ENCODE measurements at regions not wholly inside any gene's neighbourhood (a gene's known extent, or its start where the extent isn't known, plus 50 kb on each side); places are given as distances from the start of the nearest gene placed in this dataset.
A peak's percentile ranks its signal among the peaks of the same experiment; 100 is the strongest.

DNA sequence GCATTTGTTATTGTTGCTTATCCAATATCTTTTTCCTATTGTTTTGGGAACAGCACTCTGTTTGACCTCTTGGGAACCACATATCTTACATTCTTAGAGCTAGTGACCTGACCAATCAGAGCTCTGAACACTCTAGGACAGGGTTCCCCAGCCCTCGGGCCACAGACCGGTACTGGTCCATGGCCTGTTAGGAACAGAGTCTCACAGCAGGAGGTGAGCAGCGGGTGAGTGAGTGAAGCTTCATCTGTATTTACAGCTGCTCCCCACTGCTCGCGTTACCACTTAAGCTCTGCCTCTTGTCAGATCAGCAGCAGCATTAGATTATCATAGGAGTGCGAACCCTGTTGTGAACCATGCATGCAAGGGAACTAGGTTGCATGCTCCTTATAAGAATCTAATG, 226.0 kb upstream of the TSHZ2 start:
- Mint-ChIP-seq H3K4me3 (no peak overlapping the region), H3K27me3 (ENCODE audit: low read depth) (no peaks in the 10 kb centered on the region), H3K9me3 (peaks cover 2% of the 10 kb centered on the region), H3K36me3 (ENCODE audit: low read depth) (no peaks in the 10 kb centered on the region), H3K4me1 (no peaks in the 10 kb centered on the region), H3K27ac (ENCODE audit: unreplicated experiment) (no peak overlapping the region)
- no peak for DNase-seq (ENCODE audit: low read depth, low spot score)
- TF ChIP-seq, protein P1, sequence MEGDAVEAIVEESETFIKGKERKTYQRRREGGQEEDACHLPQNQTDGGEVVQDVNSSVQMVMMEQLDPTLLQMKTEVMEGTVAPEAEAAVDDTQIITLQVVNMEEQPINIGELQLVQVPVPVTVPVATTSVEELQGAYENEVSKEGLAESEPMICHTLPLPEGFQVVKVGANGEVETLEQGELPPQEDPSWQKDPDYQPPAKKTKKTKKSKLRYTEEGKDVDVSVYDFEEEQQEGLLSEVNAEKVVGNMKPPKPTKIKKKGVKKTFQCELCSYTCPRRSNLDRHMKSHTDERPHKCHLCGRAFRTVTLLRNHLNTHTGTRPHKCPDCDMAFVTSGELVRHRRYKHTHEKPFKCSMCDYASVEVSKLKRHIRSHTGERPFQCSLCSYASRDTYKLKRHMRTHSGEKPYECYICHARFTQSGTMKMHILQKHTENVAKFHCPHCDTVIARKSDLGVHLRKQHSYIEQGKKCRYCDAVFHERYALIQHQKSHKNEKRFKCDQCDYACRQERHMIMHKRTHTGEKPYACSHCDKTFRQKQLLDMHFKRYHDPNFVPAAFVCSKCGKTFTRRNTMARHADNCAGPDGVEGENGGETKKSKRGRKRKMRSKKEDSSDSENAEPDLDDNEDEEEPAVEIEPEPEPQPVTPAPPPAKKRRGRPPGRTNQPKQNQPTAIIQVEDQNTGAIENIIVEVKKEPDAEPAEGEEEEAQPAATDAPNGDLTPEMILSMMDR (conservative IDR thresholded peaks at IDR 0.05), result no peak

DNA sequence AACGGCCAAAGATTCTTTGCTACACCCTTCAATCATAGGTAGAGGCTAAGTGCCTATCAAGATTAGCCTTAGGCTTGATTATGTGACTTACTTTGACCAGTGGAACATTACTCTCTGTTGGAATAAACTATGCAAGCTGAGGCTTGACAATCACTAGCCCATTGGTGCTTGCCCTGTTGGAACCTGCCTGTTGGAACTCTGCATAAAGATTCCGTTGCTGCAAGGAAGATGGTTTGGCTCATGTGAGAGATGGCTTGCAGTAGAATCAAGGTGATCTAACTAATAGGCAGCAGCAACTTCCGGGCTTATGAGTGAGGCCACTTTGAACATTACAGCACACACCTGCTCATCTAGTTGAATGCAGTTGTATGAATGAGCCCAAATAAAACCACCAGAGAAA, 227.7 kb upstream of the TSHZ2 start:
- no peak overlapping the region for H3K4me3 Mint-ChIP-seq
- no peaks in the 10 kb centered on the region for H3K4me1 Mint-ChIP-seq
- H3K27me3 Mint-ChIP-seq (ENCODE audit: low read depth), result no peaks in the 10 kb centered on the region
- peaks cover 3% of the 10 kb centered on the region for H3K9me3 Mint-ChIP-seq
- H3K36me3 Mint-ChIP-seq (ENCODE audit: low read depth), result no peaks in the 10 kb centered on the region
- TF ChIP-seq, protein P1 (conservative IDR thresholded peaks at IDR 0.05), result no peak
- H3K27ac Mint-ChIP-seq (ENCODE audit: unreplicated experiment), result no peak overlapping the region
- DNase-seq (ENCODE audit: low read depth, low spot score), result no peak

DNA sequence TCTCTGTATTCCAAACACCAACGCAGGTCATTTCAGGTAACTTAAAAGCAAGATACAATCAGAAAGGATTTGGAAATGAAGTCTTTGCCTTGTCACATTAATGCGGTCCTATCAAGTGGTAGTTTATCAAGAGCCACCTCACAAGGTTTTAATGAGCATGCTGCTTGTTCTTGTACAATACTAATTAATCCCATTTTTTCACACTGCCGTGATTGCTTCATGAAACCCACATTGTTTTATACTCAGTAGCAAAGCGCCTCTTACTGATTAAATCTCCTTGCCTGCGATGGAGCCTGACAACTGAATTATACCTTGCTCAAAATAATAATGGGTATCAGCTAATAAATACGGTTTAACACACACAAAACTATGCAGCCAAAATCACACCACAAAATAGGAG, 234.1 kb upstream of the TSHZ2 start:
- no peaks in the 10 kb centered on the region for H3K36me3 Mint-ChIP-seq (ENCODE audit: low read depth)
- peaks cover 3% of the 10 kb centered on the region for H3K9me3 Mint-ChIP-seq
- H3K27me3 Mint-ChIP-seq (ENCODE audit: low read depth), result peaks cover 10% of the 10 kb centered on the region
- TF ChIP-seq, protein P1 (conservative IDR thresholded peaks at IDR 0.05), result no peak
- H3K27ac Mint-ChIP-seq (ENCODE audit: unreplicated experiment), result peak overlapping the region; percentile 63
- no peak for DNase-seq (ENCODE audit: low read depth, low spot score)
- H3K4me3 Mint-ChIP-seq, result no peak overlapping the region
- no peaks in the 10 kb centered on the region for H3K4me1 Mint-ChIP-seq

DNA sequence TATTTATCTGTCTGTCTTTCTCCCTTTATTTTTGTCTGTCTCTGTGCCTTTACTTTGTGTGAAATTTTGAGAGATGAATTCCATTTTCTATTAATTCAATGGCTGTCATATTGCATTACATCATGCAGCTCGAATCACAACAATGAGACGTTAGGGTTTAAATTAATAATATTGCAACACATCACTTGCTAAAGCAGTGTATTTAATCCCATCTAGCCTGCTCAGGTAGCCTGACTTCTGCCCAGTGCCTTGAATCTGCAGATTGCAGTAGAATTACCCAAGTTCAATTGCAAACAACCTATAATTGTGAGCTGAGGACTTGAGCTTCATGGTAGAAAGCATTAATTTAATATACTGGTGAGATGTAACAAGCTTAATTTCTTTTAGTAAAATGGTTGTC, 235.7 kb upstream of the TSHZ2 start:
- Mint-ChIP-seq H3K9me3 (peaks cover 7% of the 10 kb centered on the region), H3K27ac (ENCODE audit: unreplicated experiment) (no peak overlapping the region), H3K4me1 (no peaks in the 10 kb centered on the region), H3K4me3 (no peak overlapping the region), H3K27me3 (ENCODE audit: low read depth) (peaks cover 10% of the 10 kb centered on the region), H3K36me3 (ENCODE audit: low read depth) (no peaks in the 10 kb centered on the region)
- TF ChIP-seq, protein P1 (conservative IDR thresholded peaks at IDR 0.05), result no peak
- no peak for DNase-seq (ENCODE audit: low read depth, low spot score)

DNA sequence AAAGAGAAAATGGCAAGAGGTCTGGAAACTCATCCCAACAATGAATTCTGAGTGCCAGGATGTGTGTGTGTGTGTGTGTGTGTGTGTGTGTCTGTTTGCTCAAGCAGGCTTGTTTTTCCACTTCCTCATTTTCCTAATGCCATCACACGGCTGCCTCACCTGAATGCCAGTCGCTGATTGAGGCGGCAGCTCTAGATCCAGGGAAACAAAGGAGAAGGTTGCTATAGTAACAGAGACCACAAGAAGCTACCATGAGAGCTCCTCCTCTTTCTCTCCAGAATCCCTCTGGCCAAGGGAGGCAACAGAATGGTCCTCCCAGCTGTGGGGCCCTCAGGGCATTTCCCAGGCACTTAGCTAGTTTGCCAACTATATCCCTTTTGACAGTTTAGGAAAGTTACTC, 241.1 kb upstream of the TSHZ2 start:
- peaks cover 21% of the 10 kb centered on the region for H3K9me3 Mint-ChIP-seq
- no peak for DNase-seq (ENCODE audit: low read depth, low spot score)

More for the DNA sequence above, 241.1 kb upstream of the TSHZ2 start:
- no peak overlapping the region for H3K27ac Mint-ChIP-seq (ENCODE audit: unreplicated experiment)
- no peak overlapping the region for H3K4me3 Mint-ChIP-seq
- peaks cover 4% of the 10 kb centered on the region for H3K27me3 Mint-ChIP-seq (ENCODE audit: low read depth)
- H3K4me1 Mint-ChIP-seq, result peaks cover 3% of the 10 kb centered on the region
- TF ChIP-seq, protein P1 (conservative IDR thresholded peaks at IDR 0.05), result no peak
- peaks cover 7% of the 10 kb centered on the region for H3K36me3 Mint-ChIP-seq (ENCODE audit: low read depth)

Data from neural crest cell (in vitro differentiated cells).